ENCODE measurements at regions not wholly inside any gene's neighbourhood (a gene's known extent, or its start where the extent isn't known, plus 50 kb on each side); places are given as distances from the start of the nearest gene placed in this dataset.

GRCh38 chr6:37116326-37116725 is 53.6 kb upstream of the PIM1 start:
- H3K4me3 Mint-ChIP-seq, result no peak overlapping the region
- H3K36me3 Mint-ChIP-seq, result no peaks in the 10 kb centered on the region
- no peaks in the 10 kb centered on the region for H3K27me3 Mint-ChIP-seq
- H3K4me1 Mint-ChIP-seq, result peaks cover 5% of the 10 kb centered on the region
- no peaks in the 10 kb centered on the region for H3K9me3 Mint-ChIP-seq
- H3K27ac Mint-ChIP-seq, result no peak overlapping the region

GRCh38 chr6:37119387-37119886 is 50.5 kb upstream of the PIM1 start:
- no peaks in the 10 kb centered on the region for H3K27me3 Mint-ChIP-seq
- no peak overlapping the region for H3K27ac Mint-ChIP-seq

More at GRCh38 chr6:37119387-37119886, 50.5 kb upstream of the PIM1 start:
- peaks cover 5% of the 10 kb centered on the region for H3K4me1 Mint-ChIP-seq
- no peaks in the 10 kb centered on the region for H3K9me3 Mint-ChIP-seq
- H3K4me3 Mint-ChIP-seq, result no peak overlapping the region
- H3K36me3 Mint-ChIP-seq, result no peaks in the 10 kb centered on the region
